GM18951 (cell line): ENCODE measurements at regions not wholly inside any gene's neighbourhood (a gene's known extent, or its start where the extent isn't known, plus 50 kb on each side); places are given as distances from the start of the nearest gene placed in this dataset.
"Not testable (repeated sequence)": the region's sequence is repeated elsewhere in the genome, so short reads cannot be mapped to it uniquely, and the experiment has no call there.

Experiments
- POLR2A ChIP-seq: IDR thresholded peaks from 4 replicates; pipeline ENCODE4 v1.6.1; 2011; ENCODE audit warnings: mild to moderate bottlenecking; ENCODE audit not compliant: insufficient read length, insufficient read depth; ENCODE audit errors: extremely low read depth
- in situ Hi-C: fragments of 300-500 bp; cut with MboI; formaldehyde crosslinking; loops from one replicate; pipeline ENCODE4 v1.12.0; 2022; ENCODE audit warnings: low sequenced_read_pairs, mixed read lengths, inconsistent platforms; ENCODE audit not compliant: unreplicated experiment

GRCh38 chr20:51135926-51136715 is 113.2 kb upstream of the KCNG1 start:
- in situ Hi-C loops: no loop called here
- TF ChIP-seq POLR2A: no peak

GRCh38 chr20:51134405-51134804 is 111.5 kb upstream of the KCNG1 start:
- no peak for TF ChIP-seq POLR2A
- in situ Hi-C loops: no loop called here

GRCh38 chr20:51132279-51132678 is 109.4 kb upstream of the KCNG1 start:
- in situ Hi-C loops: no loop called here
- TF ChIP-seq POLR2A: no peak

GRCh38 chr20:51131811-51132210 is 108.9 kb upstream of the KCNG1 start:
- no peak for TF ChIP-seq POLR2A
- in situ Hi-C loops: no loop called here

GRCh38 chr20:51129147-51129776 is 106.4 kb upstream of the KCNG1 start:
- in situ Hi-C loops: no loop called here
- TF ChIP-seq POLR2A: no peak

- in situ Hi-C loops: no loop called here
- no peak for TF ChIP-seq POLR2A
Observed at GRCh38 chr20:51128198-51128597, 105.3 kb upstream of the KCNG1 start.

GRCh38 chr20:51127713-51128112 is 104.8 kb upstream of the KCNG1 start:
- in situ Hi-C loops: no loop called here

GRCh38 chr20:51126337-51126736 is 103.4 kb upstream of the KCNG1 start:
- no peak for TF ChIP-seq POLR2A
- in situ Hi-C loops: no loop called here

More at GRCh38 chr20:51127713-51128112, 104.8 kb upstream of the KCNG1 start:
- TF ChIP-seq POLR2A: no peak

- TF ChIP-seq POLR2A: no peak
- in situ Hi-C loops: no loop called here
Observed at GRCh38 chr20:51125780-51126179, 102.9 kb upstream of the KCNG1 start.

- no peak for TF ChIP-seq POLR2A
- in situ Hi-C loops: no loop called here
Observed at GRCh38 chr20:51125105-51125504, 102.2 kb upstream of the KCNG1 start.

- in situ Hi-C loops: not testable (repeated sequence)
Observed at GRCh38 chr20:51123887-51124286, 101.0 kb upstream of the KCNG1 start.

GRCh38 chr20:51122931-51123658 is 100.2 kb upstream of the KCNG1 start:
- in situ Hi-C loops: no loop called here
- no peak for TF ChIP-seq POLR2A

- TF ChIP-seq POLR2A: no peak
Observed at GRCh38 chr20:51121901-51122412, 99.0 kb upstream of the KCNG1 start.

More at GRCh38 chr20:51121901-51122412, 99.0 kb upstream of the KCNG1 start:
- in situ Hi-C loops: no loop called here
